ENCODE measurements at regions not wholly inside any gene's neighbourhood (a gene's known extent, or its start where the extent isn't known, plus 50 kb on each side); places are given as distances from the start of the nearest gene placed in this dataset.

GRCh38 chr18:73932976-73933375 is 214.7 kb downstream of the FBXO15 start:
- H3K27me3 ChIP-seq (ENCODE audit: control insufficient read depth in 4 of 4, insufficient read depth in 4 of 4, low read length in 3 of 4) = no peaks in the 10 kb centered on the region
- no peaks in the 10 kb centered on the region for H3K4me1 ChIP-seq (ENCODE audit: control insufficient read depth in 4 of 4, insufficient read depth in 4 of 4, low read length in 3 of 4)
- TF ChIP-seq JUND (IDR thresholded peaks at IDR 0.05) (no peak), HNF4G (IDR thresholded peaks at IDR 0.05) (no peak), GABPA (IDR thresholded peaks at IDR 0.05 in 1 of 2, conservative IDR thresholded peaks at IDR 0.05 in 1 of 2) (no peak), REST (IDR thresholded peaks at IDR 0.05) (no peak), YY1 (IDR thresholded peaks at IDR 0.05) (no peak), SP1 (IDR thresholded peaks at IDR 0.05) (no peak), RAD21 (IDR thresholded peaks at IDR 0.05) (no peak), CTCF (IDR thresholded peaks at IDR 0.05; ENCODE audit: low read depth, low read length, missing input control) (no peak), ZBTB33 (IDR thresholded peaks at IDR 0.05) (no peak), ATF3 (IDR thresholded peaks at IDR 0.05) (no peak), MAX (IDR thresholded peaks at IDR 0.05) (no peak), FOXA1 (IDR thresholded peaks at IDR 0.05) (no peak), NR2F2 (IDR thresholded peaks at IDR 0.05) (no peak), HNF4A (conservative IDR thresholded peaks at IDR 0.05) (no peak), FOXA2 (IDR thresholded peaks at IDR 0.05) (no peak), RXRA (IDR thresholded peaks at IDR 0.05) (no peak), TAF1 (conservative IDR thresholded peaks at IDR 0.05) (no peak), EGR1 (IDR thresholded peaks at IDR 0.05; ENCODE audit: low read depth in 2 of 2) (no peak)
- WGBS = 83% methylated on average over 4 of the region's 4 CpGs
- no peak overlapping the region for H3K27ac ChIP-seq (ENCODE audit: low read depth in 1 of 2, low read length in 2 of 2)
- no peaks in the 10 kb centered on the region for H3K36me3 ChIP-seq (ENCODE audit: control insufficient read depth in 4 of 4, insufficient read depth in 3 of 4, low read depth in 1 of 4, low read length in 3 of 4)
- H3K9me3 ChIP-seq (ENCODE audit: control insufficient read depth in 4 of 4, low read length in 3 of 4) = no peaks in the 10 kb centered on the region
- H3K4me3 ChIP-seq (ENCODE audit: low read depth in 1 of 3, low read length in 3 of 3) = no peak overlapping the region
- no peak for DNase-seq (ENCODE audit: low spot score)
- no peak overlapping the region for H3K9ac ChIP-seq (ENCODE audit: low read depth in 1 of 2, low read length in 2 of 2)

Measured in liver (tissue), 8 donors.